NOMO-1 (cell line): ENCODE measurements at regions not wholly inside any gene's neighbourhood (a gene's known extent, or its start where the extent isn't known, plus 50 kb on each side); places are given as distances from the start of the nearest gene placed in this dataset.

ENCODE experiments used
- DNase-seq, 2 experiments: peaks; one replicate each; lab custom pipeline; 2025; ENCODE audit not compliant: unreplicated experiment in 2 of 2; lab: John Stamatoyannopoulos, UW

DNA sequence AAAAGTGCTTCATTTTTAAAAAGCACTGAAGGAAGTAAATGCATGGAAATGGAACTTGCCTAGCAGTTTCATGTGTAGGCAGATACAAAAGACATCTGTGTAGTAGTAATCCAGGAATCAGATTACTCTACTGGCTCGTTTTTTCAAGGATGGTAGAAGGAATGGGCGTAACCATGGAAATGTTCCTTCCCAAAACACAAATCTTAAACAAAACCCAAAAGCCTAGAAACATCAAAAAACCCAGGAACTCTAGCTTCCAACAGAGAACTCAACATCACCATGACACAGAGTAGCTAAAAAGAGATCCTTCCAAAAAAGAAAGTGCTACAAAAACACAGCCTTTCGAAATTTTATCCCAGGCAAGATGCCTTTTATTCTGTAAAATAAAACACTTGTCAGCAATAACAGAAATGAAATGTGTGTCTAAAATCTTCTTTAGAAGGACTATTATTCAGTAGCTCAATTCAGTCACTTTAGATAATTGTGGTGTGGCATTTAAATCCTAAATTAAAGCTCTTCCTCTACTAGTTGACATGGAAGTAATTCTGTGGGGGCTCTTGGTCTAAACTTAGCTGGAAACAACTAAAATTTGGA is 81.7 kb downstream of the FAM217A start:
- no peak for DNase-seq

DNA sequence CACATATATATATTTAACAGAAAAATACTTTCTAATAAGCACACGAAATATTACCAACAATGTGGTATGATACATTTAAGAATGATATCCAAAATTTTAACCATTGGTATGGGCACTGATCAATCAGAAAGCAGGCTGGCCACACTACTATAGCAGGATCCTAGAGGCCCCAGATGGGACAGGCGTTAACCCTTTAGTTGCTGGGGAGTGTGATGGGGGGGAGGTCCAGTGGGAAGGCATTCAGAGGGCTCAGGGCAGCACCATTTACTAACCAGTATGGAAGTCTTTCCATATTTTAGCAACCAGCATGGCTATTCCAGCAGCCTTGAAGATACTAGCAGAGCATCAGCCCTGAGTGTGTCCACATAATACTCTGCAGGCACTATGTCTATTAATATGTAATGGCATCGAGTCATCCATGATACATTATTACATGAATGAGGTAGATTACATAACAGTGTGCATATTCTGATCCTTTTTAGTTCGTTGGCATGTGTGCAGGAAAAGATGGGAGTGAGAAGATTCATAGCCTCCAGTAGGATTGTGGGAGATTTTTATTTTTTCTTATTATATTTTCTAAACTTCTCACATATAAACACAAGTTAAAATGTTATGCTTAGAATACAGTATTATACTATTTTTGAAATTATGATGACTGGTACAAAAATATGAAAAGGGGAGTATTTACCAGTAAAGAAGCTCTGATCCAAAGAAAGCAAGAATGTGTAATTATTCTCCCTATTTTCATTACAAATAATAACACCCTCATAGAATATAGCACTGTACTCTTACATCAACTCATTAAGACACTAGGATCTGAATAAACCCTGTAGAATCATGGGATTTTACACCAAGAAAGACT is 78.9 kb downstream of the FAM217A start:
- no peak for DNase-seq

GRCh38 chr6:4004249-4004648 is 74.7 kb downstream of the FAM217A start:
- no peak for DNase-seq

- DNase-seq = peak; percentile 41 to 74
Measured at GRCh38 chr6:4008324-4009047, 70.5 kb downstream of the FAM217A start.

DNA sequence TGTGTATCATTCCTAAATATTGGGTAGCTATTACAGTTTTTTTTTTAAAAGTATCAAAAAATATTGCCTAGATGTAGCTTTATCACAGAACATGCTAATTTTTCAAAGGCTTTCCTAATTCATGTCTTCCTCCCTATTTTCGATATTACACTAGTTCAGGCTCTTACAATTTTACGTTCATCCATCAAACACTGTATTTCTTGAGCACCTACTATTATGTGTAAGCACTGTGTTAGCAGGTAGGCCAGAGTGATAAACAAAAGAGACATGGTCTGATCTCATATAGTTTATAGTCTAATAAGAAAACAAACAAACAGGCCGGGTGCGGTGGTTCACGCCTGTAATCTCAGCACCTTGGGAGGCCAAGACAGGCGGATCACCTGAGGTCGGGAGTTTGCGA is 69.5 kb downstream of the FAM217A start:
- DNase-seq = no peak

GRCh38 chr6:4010048-4010447 is 68.9 kb downstream of the FAM217A start:
- DNase-seq = no peak

- peak in 1 of 2 experiments; percentile 29 for DNase-seq
Measured at GRCh38 chr6:4010689-4011090, 68.2 kb downstream of the FAM217A start.

GRCh38 chr6:4012826-4013225 is 66.1 kb downstream of the FAM217A start:
- no peak for DNase-seq

- DNase-seq = no peak
Measured at GRCh38 chr6:4017058-4017739, 61.7 kb downstream of the FAM217A start.

- peak in 1 of 2 experiments; percentile 59 for DNase-seq
Measured at GRCh38 chr6:4017834-4018170, 61.1 kb downstream of the FAM217A start.

- peak; percentile 96 for DNase-seq
Measured at GRCh38 chr6:4018171-4018923, 60.6 kb downstream of the FAM217A start.
